ENCODE measurements at regions not wholly inside any gene's neighbourhood (a gene's known extent, or its start where the extent isn't known, plus 50 kb on each side); places are given as distances from the start of the nearest gene placed in this dataset.

DNA sequence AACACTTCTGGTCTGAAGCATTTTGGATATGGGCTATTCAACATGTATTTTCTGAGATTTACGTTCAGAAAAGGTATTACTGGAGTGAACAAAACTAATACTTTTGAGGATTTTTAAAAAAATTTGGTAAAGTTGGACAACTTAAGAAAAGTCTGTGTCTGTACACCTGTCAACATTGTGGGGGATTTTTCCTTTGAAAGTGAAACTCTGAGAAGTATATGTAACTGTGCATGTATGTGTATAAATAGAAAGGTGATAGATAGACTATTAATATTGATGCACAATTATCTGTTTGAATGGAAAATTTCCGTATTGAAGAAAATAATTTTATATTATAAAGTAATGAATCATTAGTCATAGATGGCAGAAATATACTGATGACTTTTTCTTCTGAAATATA is 312.8 kb upstream of the MDGA2 start:
- TF ChIP-seq, protein P1, sequence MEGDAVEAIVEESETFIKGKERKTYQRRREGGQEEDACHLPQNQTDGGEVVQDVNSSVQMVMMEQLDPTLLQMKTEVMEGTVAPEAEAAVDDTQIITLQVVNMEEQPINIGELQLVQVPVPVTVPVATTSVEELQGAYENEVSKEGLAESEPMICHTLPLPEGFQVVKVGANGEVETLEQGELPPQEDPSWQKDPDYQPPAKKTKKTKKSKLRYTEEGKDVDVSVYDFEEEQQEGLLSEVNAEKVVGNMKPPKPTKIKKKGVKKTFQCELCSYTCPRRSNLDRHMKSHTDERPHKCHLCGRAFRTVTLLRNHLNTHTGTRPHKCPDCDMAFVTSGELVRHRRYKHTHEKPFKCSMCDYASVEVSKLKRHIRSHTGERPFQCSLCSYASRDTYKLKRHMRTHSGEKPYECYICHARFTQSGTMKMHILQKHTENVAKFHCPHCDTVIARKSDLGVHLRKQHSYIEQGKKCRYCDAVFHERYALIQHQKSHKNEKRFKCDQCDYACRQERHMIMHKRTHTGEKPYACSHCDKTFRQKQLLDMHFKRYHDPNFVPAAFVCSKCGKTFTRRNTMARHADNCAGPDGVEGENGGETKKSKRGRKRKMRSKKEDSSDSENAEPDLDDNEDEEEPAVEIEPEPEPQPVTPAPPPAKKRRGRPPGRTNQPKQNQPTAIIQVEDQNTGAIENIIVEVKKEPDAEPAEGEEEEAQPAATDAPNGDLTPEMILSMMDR (IDR thresholded peaks at IDR 0.05) = no peak
- no peaks in the 10 kb centered on the region for H3K36me3 ChIP-seq
- ATAC-seq (ENCODE audit: insufficient number of reproducible peaks, low FRiP score, low read depth) = no peak
- no peaks in the 10 kb centered on the region for H3K27me3 ChIP-seq (replicated peaks; ENCODE audit: insufficient read depth)
- H3K27ac ChIP-seq = no peak overlapping the region
- H3K4me1 ChIP-seq (ENCODE audit: control insufficient read depth in 1 of 2, low read depth in 2 of 2) = no peaks in the 10 kb centered on the region
- H3K4me3 ChIP-seq = no peak overlapping the region
- no peak for DNase-seq (ENCODE audit: low spot score)
- no peaks in the 10 kb centered on the region for H3K9me3 ChIP-seq

GRCh38 chr14:47978871-47979270 is 303.5 kb upstream of the MDGA2 start:
- H3K27me3 ChIP-seq (replicated peaks; ENCODE audit: insufficient read depth) = no peaks in the 10 kb centered on the region
- H3K36me3 ChIP-seq = no peaks in the 10 kb centered on the region
- H3K4me1 ChIP-seq (ENCODE audit: control insufficient read depth in 1 of 2, low read depth in 2 of 2) = no peaks in the 10 kb centered on the region
- no peak overlapping the region for H3K4me3 ChIP-seq
- DNase-seq (ENCODE audit: low spot score) (no peak), ATAC-seq (ENCODE audit: insufficient number of reproducible peaks, low FRiP score, low read depth) (no peak)
- no peaks in the 10 kb centered on the region for H3K9me3 ChIP-seq
- TF ChIP-seq, protein P1 (IDR thresholded peaks at IDR 0.05) = no peak
- no peak overlapping the region for H3K27ac ChIP-seq

GRCh38 chr14:47976139-47976538 is 300.7 kb upstream of the MDGA2 start:
- Histone ChIP-seq H3K27ac (no peak overlapping the region), H3K9me3 (no peaks in the 10 kb centered on the region), H3K27me3 (replicated peaks; ENCODE audit: insufficient read depth) (no peaks in the 10 kb centered on the region), H3K4me1 (ENCODE audit: control insufficient read depth in 1 of 2, low read depth in 2 of 2) (no peaks in the 10 kb centered on the region), H3K36me3 (no peaks in the 10 kb centered on the region), H3K4me3 (no peak overlapping the region)
- TF ChIP-seq, protein P1 (IDR thresholded peaks at IDR 0.05) = no peak
- DNase-seq (ENCODE audit: low spot score) (no peak), ATAC-seq (ENCODE audit: insufficient number of reproducible peaks, low FRiP score, low read depth) (no peak)

DNA sequence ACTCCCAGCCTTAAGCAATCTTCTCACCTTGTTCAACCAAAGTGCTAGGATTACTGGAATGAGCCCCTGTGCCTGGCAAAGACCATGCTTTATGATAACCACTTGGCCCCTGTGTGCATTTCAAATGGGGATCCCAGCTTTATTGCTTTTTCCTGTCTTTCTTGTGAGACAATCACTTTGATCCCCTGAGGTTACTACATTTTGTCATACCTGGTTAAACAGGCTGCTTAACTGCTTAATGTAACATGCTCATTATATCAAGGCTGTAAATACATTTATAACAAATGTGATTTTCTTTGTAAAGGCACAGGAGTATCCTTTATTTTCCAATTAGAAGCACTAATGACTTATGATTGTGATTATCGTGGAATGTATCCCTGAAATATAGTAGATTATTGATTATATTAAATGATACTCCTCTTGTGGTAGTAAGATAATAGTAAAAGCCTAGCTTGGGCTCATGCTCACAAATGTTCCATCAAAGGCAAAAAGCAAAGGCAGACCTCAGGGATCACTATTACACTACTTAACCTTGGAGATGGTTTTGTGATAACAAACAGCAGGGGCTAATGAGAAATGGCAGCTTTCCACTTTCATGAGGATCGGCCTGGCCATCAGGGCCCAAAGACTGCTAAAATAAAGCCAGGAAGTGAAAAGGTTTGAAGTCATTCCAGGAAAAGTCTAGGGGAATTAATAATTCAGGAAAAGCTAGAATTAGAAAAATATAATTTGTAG is 290.8 kb upstream of the MDGA2 start:
- no peaks in the 10 kb centered on the region for H3K36me3 ChIP-seq
- no peak overlapping the region for H3K4me3 ChIP-seq
- H3K27ac ChIP-seq = no peak overlapping the region
- ATAC-seq (ENCODE audit: insufficient number of reproducible peaks, low FRiP score, low read depth) (no peak), DNase-seq (ENCODE audit: low spot score) (no peak)
- TF ChIP-seq, protein P1 (IDR thresholded peaks at IDR 0.05) = no peak
- H3K9me3 ChIP-seq = no peaks in the 10 kb centered on the region
- H3K4me1 ChIP-seq (ENCODE audit: control insufficient read depth in 1 of 2, low read depth in 2 of 2) = no peaks in the 10 kb centered on the region
- no peaks in the 10 kb centered on the region for H3K27me3 ChIP-seq (replicated peaks; ENCODE audit: insufficient read depth)

- Histone ChIP-seq H3K9me3 (no peaks in the 10 kb centered on the region), H3K27ac (no peak overlapping the region), H3K4me3 (no peak overlapping the region), H3K4me1 (ENCODE audit: control insufficient read depth in 1 of 2, low read depth in 2 of 2) (no peaks in the 10 kb centered on the region), H3K36me3 (no peaks in the 10 kb centered on the region), H3K27me3 (replicated peaks; ENCODE audit: insufficient read depth) (no peaks in the 10 kb centered on the region)
- ATAC-seq (ENCODE audit: insufficient number of reproducible peaks, low FRiP score, low read depth) (no peak), DNase-seq (ENCODE audit: low spot score) (no peak)
- TF ChIP-seq, protein P1 (IDR thresholded peaks at IDR 0.05) = no peak
Observed at GRCh38 chr14:47961634-47962033, 286.2 kb upstream of the MDGA2 start.
